HCT116 (cell line): ENCODE measurements at regions not wholly inside any gene's neighbourhood (a gene's known extent, or its start where the extent isn't known, plus 50 kb on each side); places are given as distances from the start of the nearest gene placed in this dataset.

Experiments used
- ATAC-seq: fragments of 200-7000 bp; cut with Tn5 transposase; 2 replicates; pipeline ENCODE4 v1.9.1; 2020; ENCODE audit warnings: mild to moderate bottlenecking, moderate library complexity
- BruUV-seq: library from RNA; stranded (reverse); fragments of 400-500 nt; replicated peaks from 2 replicates; lab custom pipeline; 2021; lab: Mats Ljungman, UMichigan
- CTCF ChIA-PET: fragments of 300-600 bp; sonication (Branson Sonifier 250); formaldehyde crosslinking; loops from one replicate; lab custom pipeline; 2021; ENCODE audit warnings: antibody characterized with exemption; lab: Charles Lee
- POLR2A ChIA-PET: fragments of 300-600, 350-600 bp; sonication (Branson Sonifier 250); formaldehyde crosslinking; loops from one replicate; lab custom pipeline; 2021; ENCODE audit warnings: antibody characterized with exemption; lab: Charles Lee
- RAD21 ChIA-PET, 2 experiments: fragments of 300-600 bp; sonication (Branson Sonifier 250); formaldehyde crosslinking; loops; one replicate each; lab custom pipeline; 2023; ENCODE audit warnings: low total read pairs in 2 of 2; ENCODE audit not compliant: uncharacterized antibody in 2 of 2, unreplicated experiment in 2 of 2, low non-redundant PET in 1 of 2; lab: Charles Lee
- DNase-seq: peaks from one replicate; pipeline ENCODE4 v3.0.0-alpha.2; 2010; ENCODE audit warnings: low read depth, low spot score
- H2AFZ ChIP-seq: fragments of 200-600 bp; shearing (Covaris generic), sonication (generic); 2 replicates; pipeline ENCODE4 v1.6.1; 2017; ENCODE audit warnings: low read depth, mixed run types, mixed read lengths, antibody characterized with exemption, low read length; ENCODE audit not compliant: poor library complexity, severe bottlenecking
- H3K27ac ChIP-seq: 2 replicates; pipeline ENCODE4 v1.5.1; 2012; ENCODE audit warnings: low read depth, low read length
- H3K27me3 ChIP-seq: fragments of 200-600 bp; sonication (generic); 2 replicates; pipeline ENCODE4 v1.6.1; 2016; ENCODE audit warnings: mixed run types, low read length, mixed read lengths; ENCODE audit not compliant: insufficient read depth
- H3K36me3 ChIP-seq, 2 experiments: fragments of 200-500 bp in 1 of 2; fragments of 200-600 bp in 1 of 2; sonication (Bioruptor generic) in 1 of 2; sonication (generic) in 1 of 2; 2 replicates each; pipeline versions ENCODE4 v1.5.1 to v1.6.1; 2014 to 2016; ENCODE audit warnings: low read length in 2 of 2, inconsistent platforms in 1 of 2, mixed read lengths in 1 of 2, mixed run types in 1 of 2; ENCODE audit not compliant: insufficient read depth in 2 of 2, control insufficient read depth in 1 of 2
- H3K4me1 ChIP-seq, 2 experiments: fragments of 200-600 bp in 1 of 2; sonication (generic) in 1 of 2; 2 replicates each; pipeline versions ENCODE4 v1.5.1 to v1.6.1; 2012 to 2017; ENCODE audit warnings: low read length in 2 of 2, inconsistent platforms in 1 of 2, mild to moderate bottlenecking in 1 of 2, mixed read lengths in 1 of 2, mixed run types in 1 of 2, moderate library complexity in 1 of 2; ENCODE audit not compliant: insufficient read depth in 2 of 2, control insufficient read depth in 1 of 2
- H3K4me2 ChIP-seq: fragments of 200-600 bp; sonication (generic); 2 replicates; pipeline ENCODE4 v1.6.1; 2017; ENCODE audit warnings: mixed run types, low read length, mixed read lengths
- H3K4me3 ChIP-seq, 2 experiments: fragments of 200-600 bp in 1 of 2; sonication (generic) in 1 of 2; replicated peaks in 1 of 2; 2 replicates each; pipeline ENCODE4 v1.5.1; 2011 to 2016; ENCODE audit warnings: low read length in 2 of 2, control low read depth in 1 of 2, low read depth in 1 of 2, mild to moderate bottlenecking in 1 of 2, mixed read lengths in 1 of 2, mixed run types in 1 of 2
- H3K79me2 ChIP-seq: fragments of 200-600 bp; sonication (generic); 2 replicates; pipeline ENCODE4 v1.6.1; 2017; ENCODE audit warnings: mild to moderate bottlenecking, mixed run types, low read length, moderate library complexity, mixed read lengths; ENCODE audit not compliant: insufficient read depth
- H3K9ac ChIP-seq: fragments of 200-600 bp; sonication (generic); 2 replicates; pipeline ENCODE4 v1.6.1; 2016; ENCODE audit warnings: low read length, mixed read lengths
- H3K9me2 ChIP-seq: fragments of 200-600 bp; sonication (generic), shearing (Covaris generic); 2 replicates; pipeline ENCODE4 v1.6.1; 2017; ENCODE audit warnings: mixed run types, mild to moderate bottlenecking, moderate library complexity; ENCODE audit not compliant: insufficient read depth
- H3K9me3 ChIP-seq, 2 experiments: fragments of 200-500 bp in 1 of 2; fragments of 200-600 bp in 1 of 2; sonication (Bioruptor generic) in 1 of 2; sonication (generic) in 1 of 2; 2 replicates each; pipeline ENCODE4 v1.6.1; 2014 to 2017; ENCODE audit warnings: low read length in 2 of 2, mixed read lengths in 2 of 2, inconsistent platforms in 1 of 2, low read depth in 1 of 2, mild to moderate bottlenecking in 1 of 2, mixed run types in 1 of 2, moderate library complexity in 1 of 2; ENCODE audit not compliant: control insufficient read depth in 1 of 2, insufficient read depth in 1 of 2
- H4K20me1 ChIP-seq: fragments of 200-600 bp; sonication (generic), shearing (Covaris generic); 2 replicates; pipeline ENCODE4 v1.6.1; 2017; ENCODE audit warnings: mixed run types, mild to moderate bottlenecking, moderate library complexity; ENCODE audit not compliant: insufficient read depth
- ATF3 ChIP-seq: IDR thresholded peaks from 2 replicates; pipeline ENCODE4 v1.6.1; 2012
- CBX3 ChIP-seq: IDR thresholded peaks from 2 replicates; pipeline ENCODE4 v1.6.1; 2012; ENCODE audit warnings: low read depth
- CEBPB ChIP-seq: IDR thresholded peaks from 2 replicates; pipeline ENCODE4 v1.6.1; 2012; ENCODE audit warnings: low read depth
- ELF1 ChIP-seq: IDR thresholded peaks from 2 replicates; pipeline ENCODE4 v1.6.1; 2012; ENCODE audit warnings: low read depth, borderline replicate concordance
- EZH2 ChIP-seq: fragments of 200-600 bp; sonication (generic); IDR thresholded peaks from 2 replicates; pipeline ENCODE4 v1.6.1; 2017; ENCODE audit warnings: antibody characterized with exemption, mixed run types
- POLR2A ChIP-seq: IDR thresholded peaks from 2 replicates; pipeline ENCODE4 v1.7.0; 2011; ENCODE audit warnings: borderline replicate concordance; ENCODE audit not compliant: insufficient read depth, insufficient read length; ENCODE audit errors: extremely low read depth
- POLR2AphosphoS5 ChIP-seq: IDR thresholded peaks from 2 replicates; pipeline ENCODE4 v1.6.1; 2011; ENCODE audit warnings: mild to moderate bottlenecking, low read depth, low read length, moderate library complexity
- SIN3A ChIP-seq: IDR thresholded peaks from 2 replicates; pipeline ENCODE4 v1.6.1; 2012; ENCODE audit warnings: low read depth
- SP1 ChIP-seq: IDR thresholded peaks from 2 replicates; pipeline ENCODE4 v1.6.1; 2012; ENCODE audit warnings: low read depth
- SRF ChIP-seq: IDR thresholded peaks from 2 replicates; pipeline ENCODE4 v1.6.1; 2012; ENCODE audit warnings: low read depth
- YY1 ChIP-seq: IDR thresholded peaks from 2 replicates; pipeline ENCODE4 v1.6.1; 2011; ENCODE audit warnings: low read length, low read depth, moderate library complexity, mild to moderate bottlenecking; ENCODE audit not compliant: insufficient replicate concordance; ENCODE audit errors: extremely low read depth
- ZBTB33 ChIP-seq: IDR thresholded peaks from 2 replicates; pipeline ENCODE4 v1.6.1; 2011; ENCODE audit warnings: mild to moderate bottlenecking, low read length, moderate library complexity; ENCODE audit not compliant: insufficient replicate concordance; ENCODE audit errors: extremely low read depth
- ZFX ChIP-seq: fragments of 450-650 bp; IDR thresholded peaks from 2 replicates; pipeline ENCODE4 v1.6.1; 2017
- ZNF274 ChIP-seq: fragments of 200-500 bp; sonication (Bioruptor generic); IDR thresholded peaks from 2 replicates; pipeline ENCODE4 v1.6.1; 2014; ENCODE audit warnings: mild to moderate bottlenecking, low read depth, low read length, inconsistent platforms
- intact Hi-C: fragments of 100-400 bp; cut with micrococcal nuclease; formaldehyde crosslinking; loops from 2 replicates; pipeline ENCODE4 v1.10.0; 2022

GRCh38 chr11:23590596-23591308 lies 730.5 kb upstream of the CCDC179 start:
- TF ChIP-seq SRF = no peak
- no peak for TF ChIP-seq POLR2AphosphoS5
- TF ChIP-seq ZFX = no peak
- no peak for TF ChIP-seq ELF1
- TF ChIP-seq ZBTB33 = no peak
- no peak for TF ChIP-seq YY1
- TF ChIP-seq ATF3 = no peak
- no peak for TF ChIP-seq POLR2A
- no peak for TF ChIP-seq CEBPB
- no peak for TF ChIP-seq SP1
- no peak for TF ChIP-seq EZH2
- no peak for TF ChIP-seq CBX3
- TF ChIP-seq SIN3A = no peak
- no peak for TF ChIP-seq ZNF274
- TF ChIP-seq, all 23 proteins: peak for 0
- Histone ChIP-seq H3K4me1 (no peaks in the 10 kb centered on the region), H3K27ac (no peak overlapping the region), H3K36me3 (no peaks in the 10 kb centered on the region), H3K9me3 (peaks cover 5 to 16% of the 10 kb centered on the region in 2 experiments; a peak in 3 of 4 replicates), H2AFZ (no peak overlapping the region), H3K4me3 (no peak overlapping the region), H3K79me2 (no peaks in the 10 kb centered on the region), H3K4me2 (no peak overlapping the region), H3K9me2 (no peaks in the 10 kb centered on the region), H3K27me3 (no peaks in the 10 kb centered on the region), H3K9ac (no peak overlapping the region), H4K20me1 (no peaks in the 10 kb centered on the region; the same call in 1 of the 2 replicates)
- no peak for ATAC-seq
- RAD21 ChIA-PET = no interaction called here
- POLR2A ChIA-PET = no interaction called here
- CTCF ChIA-PET = no interaction called here
- DNase-seq = no peak
- intact Hi-C loops = no loop called here
- no TSS peak for BruUV-seq
